VCaP (cell line): ENCODE measurements at regions not wholly inside any gene's neighbourhood (a gene's known extent, or its start where the extent isn't known, plus 50 kb on each side); places are given as distances from the start of the nearest gene placed in this dataset.
A peak's percentile ranks its signal among the peaks of the same experiment; 100 is the strongest.

Experiments used
- H3K27ac ChIP-seq: fragments of 450-650 bp; 2 replicates; pipeline ENCODE4 v1.5.1; 2017
- TF ChIP-seq, protein P1 (sequence below): fragments of 450-650 bp; conservative IDR thresholded peaks from 2 replicates; pipeline ENCODE4 v1.5.1; 2017; ENCODE audit warnings: mild to moderate bottlenecking, moderate library complexity

DNA sequence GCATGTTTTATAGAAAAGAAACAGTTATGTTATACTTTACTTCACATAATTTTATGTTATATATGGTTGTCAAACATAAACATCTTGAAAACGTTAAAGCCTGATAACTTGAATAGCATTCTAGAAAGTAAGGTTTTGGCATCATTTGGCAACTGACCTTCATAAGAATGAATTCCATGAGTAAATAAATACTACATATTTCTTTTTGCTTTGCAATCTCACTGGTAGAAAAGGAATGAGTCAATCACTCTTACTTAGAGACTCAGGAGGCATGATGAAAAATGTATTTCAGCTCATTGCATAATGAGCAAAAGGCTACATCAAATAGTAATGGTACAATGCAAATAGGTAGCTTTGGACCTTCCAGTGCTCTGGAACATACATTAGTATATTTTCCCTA is 1381.9 kb downstream of the EFNB2 start:
- TF ChIP-seq, protein P1, sequence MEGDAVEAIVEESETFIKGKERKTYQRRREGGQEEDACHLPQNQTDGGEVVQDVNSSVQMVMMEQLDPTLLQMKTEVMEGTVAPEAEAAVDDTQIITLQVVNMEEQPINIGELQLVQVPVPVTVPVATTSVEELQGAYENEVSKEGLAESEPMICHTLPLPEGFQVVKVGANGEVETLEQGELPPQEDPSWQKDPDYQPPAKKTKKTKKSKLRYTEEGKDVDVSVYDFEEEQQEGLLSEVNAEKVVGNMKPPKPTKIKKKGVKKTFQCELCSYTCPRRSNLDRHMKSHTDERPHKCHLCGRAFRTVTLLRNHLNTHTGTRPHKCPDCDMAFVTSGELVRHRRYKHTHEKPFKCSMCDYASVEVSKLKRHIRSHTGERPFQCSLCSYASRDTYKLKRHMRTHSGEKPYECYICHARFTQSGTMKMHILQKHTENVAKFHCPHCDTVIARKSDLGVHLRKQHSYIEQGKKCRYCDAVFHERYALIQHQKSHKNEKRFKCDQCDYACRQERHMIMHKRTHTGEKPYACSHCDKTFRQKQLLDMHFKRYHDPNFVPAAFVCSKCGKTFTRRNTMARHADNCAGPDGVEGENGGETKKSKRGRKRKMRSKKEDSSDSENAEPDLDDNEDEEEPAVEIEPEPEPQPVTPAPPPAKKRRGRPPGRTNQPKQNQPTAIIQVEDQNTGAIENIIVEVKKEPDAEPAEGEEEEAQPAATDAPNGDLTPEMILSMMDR = no peak
- no peak overlapping the region for H3K27ac ChIP-seq

- TF ChIP-seq, protein P1 = no peak
- no peak overlapping the region for H3K27ac ChIP-seq
Observed at GRCh38 chr13:105151639-105152038, 1383.8 kb downstream of the EFNB2 start.

GRCh38 chr13:105147461-105147860 is 1388.0 kb downstream of the EFNB2 start:
- TF ChIP-seq, protein P1 = no peak
- no peak overlapping the region for H3K27ac ChIP-seq

GRCh38 chr13:105144936-105145335 is 1390.5 kb downstream of the EFNB2 start:
- no peak overlapping the region for H3K27ac ChIP-seq
- TF ChIP-seq, protein P1 = no peak

DNA sequence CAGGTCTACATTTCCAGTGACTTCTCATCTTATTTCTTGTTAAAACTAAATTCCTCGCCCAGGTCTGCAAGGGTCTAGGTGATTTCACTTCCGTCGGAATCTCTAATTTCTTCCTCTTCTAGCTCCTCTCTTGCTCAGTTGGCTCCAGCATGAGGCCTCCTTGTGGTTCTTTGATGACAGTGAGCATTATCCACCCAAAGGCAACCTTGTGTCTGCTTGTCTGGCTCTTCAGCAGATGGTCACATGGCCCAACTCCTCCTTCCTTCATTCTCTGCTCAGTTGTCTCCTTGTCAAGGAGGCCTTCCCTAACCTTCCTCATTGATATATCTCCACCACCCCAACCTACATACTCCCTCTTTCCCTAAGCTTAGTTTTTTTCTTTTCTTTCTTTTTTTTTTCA is 1391.4 kb downstream of the EFNB2 start:
- H3K27ac ChIP-seq = no peak overlapping the region
- TF ChIP-seq, protein P1 = no peak

GRCh38 chr13:105142556-105142955 is 1392.9 kb downstream of the EFNB2 start:
- TF ChIP-seq, protein P1 = no peak
- no peak overlapping the region for H3K27ac ChIP-seq

DNA sequence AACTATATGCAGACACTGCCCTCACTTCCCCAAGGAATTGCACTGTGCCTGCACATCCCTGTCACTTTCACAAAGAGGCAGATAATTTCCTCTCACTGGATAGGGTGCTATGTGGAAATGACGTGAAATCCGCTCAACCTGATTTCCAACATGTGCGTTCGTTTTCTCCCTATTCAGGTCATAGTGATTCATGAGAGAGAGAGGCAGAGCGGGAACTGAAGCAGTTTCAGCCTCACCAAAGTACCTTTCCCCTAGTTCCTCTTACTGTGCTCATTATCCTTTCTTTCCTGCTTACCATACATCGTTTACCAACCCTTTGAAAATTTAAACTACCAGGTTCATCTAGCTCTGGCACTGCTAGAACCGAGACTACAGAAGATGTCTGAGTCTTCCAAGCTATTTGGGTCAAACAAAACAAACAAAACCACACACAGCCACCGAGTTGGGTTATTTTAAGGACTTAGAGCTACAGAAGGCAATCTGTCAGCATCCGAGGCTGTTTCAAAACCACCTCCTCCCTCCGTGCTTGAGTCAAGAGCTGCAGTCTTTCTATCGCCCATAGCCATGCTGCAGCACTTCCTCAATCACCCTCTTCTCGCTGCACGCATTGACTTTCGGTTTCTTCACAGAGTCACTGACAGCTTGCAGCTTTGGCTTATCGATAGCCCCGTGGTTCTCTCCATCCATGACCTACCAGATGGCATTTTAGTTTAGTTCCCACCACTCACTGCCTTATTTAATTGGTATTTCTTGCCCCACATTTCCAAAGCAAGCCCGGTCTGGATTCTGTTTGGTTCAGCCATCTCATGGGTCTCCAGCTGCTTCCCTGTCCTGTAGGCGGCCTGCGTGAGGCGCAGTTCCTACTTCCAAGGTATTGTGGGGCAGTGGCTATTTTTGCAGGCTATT is 1395.8 kb downstream of the EFNB2 start:
- H3K27ac ChIP-seq = peak overlapping the region; percentile 57
- TF ChIP-seq, protein P1 = peak; percentile 75
